HG02798 (cell line): ENCODE measurements at regions not wholly inside any gene's neighbourhood (a gene's known extent, or its start where the extent isn't known, plus 50 kb on each side); places are given as distances from the start of the nearest gene placed in this dataset.
A peak's percentile ranks its signal among the peaks of the same experiment; 100 is the strongest.
"Not testable (repeated sequence)": the region's sequence is repeated elsewhere in the genome, so short reads cannot be mapped to it uniquely, and the experiment has no call there.

ENCODE experiments used
- ATAC-seq: cut with Tn5 transposase; IDR thresholded peaks from one replicate; pipeline ENCODE4 v1.9.1; 2021; ENCODE audit warnings: mild to moderate bottlenecking; ENCODE audit not compliant: unreplicated experiment, poor library complexity

- ATAC-seq: not testable (repeated sequence)
Measured at GRCh38 chr3:87740894-87741293, 317.9 kb downstream of the CGGBP1 start.

- not testable (repeated sequence) for ATAC-seq
Measured at GRCh38 chr3:87737817-87738216, 321.0 kb downstream of the CGGBP1 start.

- ATAC-seq: no peak
Measured at GRCh38 chr3:87733671-87734367, 325.0 kb downstream of the CGGBP1 start.

- ATAC-seq: no peak
Measured at GRCh38 chr3:87732294-87732693, 326.5 kb downstream of the CGGBP1 start.

- ATAC-seq: no peak
Measured at GRCh38 chr3:87727783-87728182, 331.0 kb downstream of the CGGBP1 start.

GRCh38 chr3:87719060-87719459, 339.7 kb downstream of the CGGBP1 start:
- ATAC-seq: no peak

- ATAC-seq: no peak
Measured at GRCh38 chr3:87710511-87710910, 348.3 kb downstream of the CGGBP1 start.

GRCh38 chr3:87710028-87710427, 348.8 kb downstream of the CGGBP1 start:
- no peak for ATAC-seq

GRCh38 chr3:87706176-87706575, 352.6 kb downstream of the CGGBP1 start:
- ATAC-seq: no peak

GRCh38 chr3:87702600-87702999, 356.2 kb downstream of the CGGBP1 start:
- ATAC-seq: no peak

- no peak for ATAC-seq
Measured at GRCh38 chr3:87696124-87697013, 362.4 kb downstream of the CGGBP1 start.

- no peak for ATAC-seq
Measured at GRCh38 chr3:87694678-87695077, 364.1 kb downstream of the CGGBP1 start.

- no peak for ATAC-seq
Measured at GRCh38 chr3:87691109-87691508, 367.7 kb downstream of the CGGBP1 start.

- ATAC-seq: not testable (repeated sequence)
Measured at GRCh38 chr3:87678984-87679660, 379.7 kb downstream of the CGGBP1 start.

GRCh38 chr3:87674397-87675161, 384.2 kb downstream of the CGGBP1 start:
- ATAC-seq: peak; percentile 99

- ATAC-seq: no peak
Measured at GRCh38 chr3:87673132-87673531, 385.7 kb downstream of the CGGBP1 start.

- no peak for ATAC-seq
Measured at GRCh38 chr3:87654184-87654583, 377.8 kb upstream of the POU1F1 start.

- not testable (repeated sequence) for ATAC-seq
Measured at GRCh38 chr3:87653138-87653537, 376.8 kb upstream of the POU1F1 start.

GRCh38 chr3:87634426-87634825, 358.0 kb upstream of the POU1F1 start:
- ATAC-seq: no peak

- ATAC-seq: no peak
Measured at GRCh38 chr3:87627316-87627715, 350.9 kb upstream of the POU1F1 start.
